OCI-LY3 (cell line): ENCODE measurements at regions not wholly inside any gene's neighbourhood (a gene's known extent, or its start where the extent isn't known, plus 50 kb on each side); places are given as distances from the start of the nearest gene placed in this dataset.

Source experiments
- CTCF ChIP-seq: fragments of 200-600, 300-600 bp; sonication (generic); IDR thresholded peaks from 2 replicates; pipeline ENCODE4 v1.5.1; 2014; ENCODE audit warnings: antibody characterized with exemption, low read length, low read depth
- EZH2phosphoT487 ChIP-seq: fragments of 200-600 bp; shearing (Covaris generic); IDR thresholded peaks from 2 replicates; pipeline ENCODE4 v1.6.1; 2018; ENCODE audit warnings: antibody characterized with exemption, mixed run types, low read depth

GRCh38 chr4:30495251-30495650 lies 224.9 kb upstream of the PCDH7 start:
- TF ChIP-seq CTCF, result no peak
- no peak for TF ChIP-seq EZH2phosphoT487
